DND-41 (cell line): ENCODE measurements at regions not wholly inside any gene's neighbourhood (a gene's known extent, or its start where the extent isn't known, plus 50 kb on each side); places are given as distances from the start of the nearest gene placed in this dataset.

ENCODE experiments used
- ATAC-seq: fragments of 200-7000 bp; cut with Tn5 transposase; 3 replicates; pipeline ENCODE4 v1.9.1; 2021; ENCODE audit warnings: low read depth; ENCODE audit not compliant: insufficient read depth
- DNase-seq: peaks from one replicate; pipeline ENCODE4 v3.0.0-alpha.2; 2020
- H2AFZ ChIP-seq: 2 replicates; pipeline ENCODE4 v1.6.0; 2012; ENCODE audit warnings: low read depth, low read length
- H3K27ac ChIP-seq: 2 replicates; pipeline ENCODE4 v1.5.1; 2012; ENCODE audit warnings: low read length, inconsistent platforms
- H3K27me3 ChIP-seq: fragments of 200-600 bp; sonication (generic); 2 replicates; pipeline ENCODE4 v1.6.0; 2012; ENCODE audit warnings: low read length, mild to moderate bottlenecking, inconsistent platforms; ENCODE audit not compliant: insufficient read depth, poor library complexity
- H3K36me3 ChIP-seq: 2 replicates; pipeline ENCODE4 v1.5.1; 2012; ENCODE audit warnings: low read length, inconsistent platforms; ENCODE audit not compliant: insufficient read depth
- H3K4me1 ChIP-seq: 2 replicates; pipeline ENCODE4 v1.5.1; 2012; ENCODE audit warnings: mild to moderate bottlenecking, low read length; ENCODE audit not compliant: insufficient read depth
- H3K4me2 ChIP-seq: 2 replicates; pipeline ENCODE4 v1.6.0; 2012; ENCODE audit warnings: mild to moderate bottlenecking, moderate library complexity, low read length, inconsistent platforms; ENCODE audit not compliant: insufficient read depth
- H3K4me3 ChIP-seq, 2 experiments: fragments of 200-600 bp in 1 of 2; shearing (Covaris generic) in 1 of 2; 2 replicates each; pipeline ENCODE4 v1.5.1; 2012 to 2016; ENCODE audit warnings: inconsistent platforms in 2 of 2, low read length in 2 of 2, mild to moderate bottlenecking in 2 of 2, low read depth in 1 of 2, moderate library complexity in 1 of 2
- H3K79me2 ChIP-seq: 2 replicates; pipeline ENCODE4 v1.6.0; 2012; ENCODE audit warnings: low read length, inconsistent platforms; ENCODE audit not compliant: insufficient read depth
- H3K9ac ChIP-seq: 2 replicates; pipeline ENCODE4 v1.6.0; 2012; ENCODE audit warnings: low read depth, mild to moderate bottlenecking, inconsistent platforms, low read length, moderate library complexity
- H3K9me3 ChIP-seq: 2 replicates; pipeline ENCODE4 v1.5.1; 2012; ENCODE audit warnings: low read length, moderate library complexity, mild to moderate bottlenecking, inconsistent platforms; ENCODE audit not compliant: insufficient read depth, severe bottlenecking
- H4K20me1 ChIP-seq: 2 replicates; pipeline ENCODE4 v1.6.0; 2012; ENCODE audit warnings: low read length; ENCODE audit not compliant: insufficient read depth
- CTCF ChIP-seq: IDR thresholded peaks from 2 replicates; pipeline ENCODE4 v1.5.1; 2012; ENCODE audit warnings: borderline replicate concordance, low read length, moderate library complexity, mild to moderate bottlenecking; ENCODE audit not compliant: poor library complexity, severe bottlenecking; ENCODE audit errors: extremely low read depth
- EZH2 ChIP-seq: IDR thresholded peaks from 3 replicates; pipeline ENCODE4 v1.6.1; 2012; ENCODE audit warnings: borderline replicate concordance, low read depth, mild to moderate bottlenecking, moderate library complexity, low read length, inconsistent platforms; ENCODE audit not compliant: severe bottlenecking

DNA sequence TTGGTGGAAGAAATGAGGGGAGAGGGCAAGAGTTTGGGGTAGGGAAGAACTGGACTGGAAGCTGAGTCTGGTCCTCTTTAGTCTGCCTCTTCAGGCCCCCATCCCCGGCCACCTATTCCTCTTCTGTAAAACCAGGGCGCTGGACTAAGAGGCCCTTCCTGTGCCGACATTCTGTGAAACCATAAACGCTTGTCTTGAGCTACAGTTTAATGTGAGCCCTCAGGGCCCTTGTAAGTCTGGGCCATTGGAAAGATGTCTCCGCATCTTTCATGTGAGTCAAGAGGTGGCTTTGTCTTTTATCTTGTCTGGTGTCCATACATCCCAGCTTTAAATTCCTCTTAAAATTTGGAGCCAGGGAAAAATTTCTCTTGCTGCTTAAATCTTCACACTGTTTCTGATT lies 90.6 kb downstream of the PLCE1 start:
- H3K79me2 ChIP-seq = no peaks in the 10 kb centered on the region
- no peak for DNase-seq
- no peak for ATAC-seq
- no peak overlapping the region for H3K4me3 ChIP-seq
- no peaks in the 10 kb centered on the region for H4K20me1 ChIP-seq
- no peaks in the 10 kb centered on the region for H3K36me3 ChIP-seq
- no peaks in the 10 kb centered on the region for H3K9me3 ChIP-seq
- TF ChIP-seq CTCF = no peak
- no peak for TF ChIP-seq EZH2
- no peak overlapping the region for H3K4me2 ChIP-seq
- no peaks in the 10 kb centered on the region for H3K27me3 ChIP-seq
- H2AFZ ChIP-seq = no peak overlapping the region
- no peaks in the 10 kb centered on the region for H3K4me1 ChIP-seq
- H3K9ac ChIP-seq = no peak overlapping the region
- H3K27ac ChIP-seq = no peak overlapping the region

DNA sequence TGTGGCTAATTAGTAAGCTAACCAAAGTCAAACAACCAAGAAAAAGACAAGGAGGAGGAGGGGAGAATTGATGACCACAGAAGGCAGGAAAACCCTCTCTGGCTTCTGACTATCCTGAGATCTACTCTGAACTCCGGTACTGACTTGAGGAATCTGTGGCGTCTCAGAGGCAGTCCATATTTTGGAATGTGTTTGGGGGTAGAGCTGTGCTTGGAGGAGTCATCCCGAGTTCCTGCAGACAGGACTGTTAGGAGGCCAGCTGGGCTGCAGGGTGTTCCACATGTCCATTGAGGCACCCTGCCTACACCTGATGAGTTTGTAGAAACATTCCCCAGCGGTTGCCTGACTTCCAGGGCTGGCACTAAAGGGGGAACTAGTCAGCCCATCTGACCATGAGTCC lies 91.6 kb downstream of the PLCE1 start:
- Histone ChIP-seq H3K9me3 (no peaks in the 10 kb centered on the region), H3K36me3 (no peaks in the 10 kb centered on the region), H3K27ac (no peak overlapping the region), H4K20me1 (no peaks in the 10 kb centered on the region), H3K27me3 (no peaks in the 10 kb centered on the region), H3K9ac (no peak overlapping the region), H3K4me3 (no peak overlapping the region), H3K79me2 (no peaks in the 10 kb centered on the region), H3K4me1 (no peaks in the 10 kb centered on the region), H3K4me2 (no peak overlapping the region), H2AFZ (no peak overlapping the region)
- TF ChIP-seq EZH2 (no peak), CTCF (no peak)
- no peak for DNase-seq
- ATAC-seq = no peak

- no peaks in the 10 kb centered on the region for H3K36me3 ChIP-seq
- no peak overlapping the region for H2AFZ ChIP-seq
- TF ChIP-seq CTCF (no peak), EZH2 (no peak)
- no peak overlapping the region for H3K4me3 ChIP-seq
- H3K4me1 ChIP-seq = no peaks in the 10 kb centered on the region
- DNase-seq (no peak), ATAC-seq (no peak)
- H4K20me1 ChIP-seq = no peaks in the 10 kb centered on the region
- H3K9me3 ChIP-seq = no peaks in the 10 kb centered on the region
- no peak overlapping the region for H3K9ac ChIP-seq
- no peak overlapping the region for H3K27ac ChIP-seq
- no peaks in the 10 kb centered on the region for H3K27me3 ChIP-seq
- H3K79me2 ChIP-seq = no peaks in the 10 kb centered on the region
- H3K4me2 ChIP-seq = no peak overlapping the region
Observed at GRCh38 chr10:94085766-94086437, 92.2 kb downstream of the PLCE1 start.

DNA sequence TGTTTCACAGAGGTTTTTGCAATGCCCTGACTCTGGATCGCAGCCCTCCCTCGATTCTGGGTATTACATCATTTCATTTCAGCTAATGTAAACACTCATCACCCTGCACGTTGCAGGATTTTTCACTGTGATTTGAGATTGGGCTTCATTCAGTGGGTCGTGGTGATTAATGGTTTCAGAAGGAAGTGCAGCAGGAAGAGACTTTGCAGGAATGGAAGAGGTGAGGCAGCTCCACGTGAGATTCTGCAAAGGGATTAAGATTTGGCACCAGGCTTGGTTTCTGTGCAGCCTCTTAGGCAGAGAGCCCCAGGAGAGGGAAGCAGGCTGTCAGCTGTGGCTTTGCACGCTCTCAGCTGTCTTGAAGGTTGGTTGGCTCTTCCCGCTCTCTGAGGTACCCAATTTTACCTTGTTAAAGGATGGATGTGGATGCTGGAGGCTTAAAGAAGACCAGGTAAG lies 95.2 kb downstream of the PLCE1 start:
- no peak for DNase-seq
- no peak for TF ChIP-seq EZH2
- TF ChIP-seq CTCF = no peak

More for the DNA sequence above, 95.2 kb downstream of the PLCE1 start:
- no peak overlapping the region for H3K27ac ChIP-seq
- no peak overlapping the region for H3K9ac ChIP-seq
- no peak overlapping the region for H2AFZ ChIP-seq
- no peak overlapping the region for H3K4me2 ChIP-seq
- H3K79me2 ChIP-seq = no peaks in the 10 kb centered on the region
- H3K36me3 ChIP-seq = no peaks in the 10 kb centered on the region
- H3K9me3 ChIP-seq = no peaks in the 10 kb centered on the region
- ATAC-seq = no peak
- H3K4me1 ChIP-seq = no peaks in the 10 kb centered on the region
- no peaks in the 10 kb centered on the region for H4K20me1 ChIP-seq
- H3K27me3 ChIP-seq = no peaks in the 10 kb centered on the region
- H3K4me3 ChIP-seq = no peak overlapping the region
